ENCODE measurements at regions not wholly inside any gene's neighbourhood (a gene's known extent, or its start where the extent isn't known, plus 50 kb on each side); places are given as distances from the start of the nearest gene placed in this dataset.

DNA sequence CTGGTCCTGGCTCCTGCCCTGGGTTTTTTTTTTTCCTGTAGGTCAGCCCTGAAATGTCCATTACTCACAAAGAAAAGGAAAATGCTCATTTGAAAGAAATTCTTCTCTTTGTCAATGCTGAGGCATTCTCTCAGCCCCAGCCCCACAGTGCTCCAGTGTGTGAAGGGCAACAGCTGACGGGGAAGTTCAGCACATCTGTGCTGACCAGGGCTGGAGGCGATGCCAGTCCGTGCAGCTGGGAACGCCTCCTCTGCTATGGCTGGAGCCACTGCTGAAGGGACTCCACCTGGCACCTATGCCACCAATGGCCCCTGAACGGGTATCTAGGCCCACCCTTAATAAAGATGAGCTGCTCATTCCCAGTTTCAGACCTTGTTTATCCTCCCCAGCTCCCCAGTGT, 71.9 kb upstream of the SLCO4A1 start:
- Histone ChIP-seq H3K36me3 (no peaks in the 10 kb centered on the region), H3K9me3 (peaks cover 0 to 7% (median 0%) of the 10 kb centered on the region in 8 donors), H3K27me3 (replicated peaks in 1 of 7) (peaks cover 0 to 78% (median 12%) of the 10 kb centered on the region in 7 donors), H3K4me1 (no peaks in the 10 kb centered on the region), H3K4me3 (no peak overlapping the region), H3K27ac (no peak overlapping the region)
- no peak for DNase-seq
- TF ChIP-seq POLR2AphosphoS5 (IDR thresholded peaks at IDR 0.05) (no peak), POLR2A (IDR thresholded peaks at IDR 0.05) (no peak)
- TF ChIP-seq, protein P1, sequence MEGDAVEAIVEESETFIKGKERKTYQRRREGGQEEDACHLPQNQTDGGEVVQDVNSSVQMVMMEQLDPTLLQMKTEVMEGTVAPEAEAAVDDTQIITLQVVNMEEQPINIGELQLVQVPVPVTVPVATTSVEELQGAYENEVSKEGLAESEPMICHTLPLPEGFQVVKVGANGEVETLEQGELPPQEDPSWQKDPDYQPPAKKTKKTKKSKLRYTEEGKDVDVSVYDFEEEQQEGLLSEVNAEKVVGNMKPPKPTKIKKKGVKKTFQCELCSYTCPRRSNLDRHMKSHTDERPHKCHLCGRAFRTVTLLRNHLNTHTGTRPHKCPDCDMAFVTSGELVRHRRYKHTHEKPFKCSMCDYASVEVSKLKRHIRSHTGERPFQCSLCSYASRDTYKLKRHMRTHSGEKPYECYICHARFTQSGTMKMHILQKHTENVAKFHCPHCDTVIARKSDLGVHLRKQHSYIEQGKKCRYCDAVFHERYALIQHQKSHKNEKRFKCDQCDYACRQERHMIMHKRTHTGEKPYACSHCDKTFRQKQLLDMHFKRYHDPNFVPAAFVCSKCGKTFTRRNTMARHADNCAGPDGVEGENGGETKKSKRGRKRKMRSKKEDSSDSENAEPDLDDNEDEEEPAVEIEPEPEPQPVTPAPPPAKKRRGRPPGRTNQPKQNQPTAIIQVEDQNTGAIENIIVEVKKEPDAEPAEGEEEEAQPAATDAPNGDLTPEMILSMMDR (IDR thresholded peaks at IDR 0.05 in 8 of 11, conservative IDR thresholded peaks at IDR 0.05 in 3 of 11) = no peak
- 39 to 77% (median 58%) methylated on average over 4 to 5 of the region's 5 CpGs for WGBS, 5 donors
- intact Hi-C loops (cut with DNase I; ENCODE audit: low total_unique reads) = no loop called here

DNA sequence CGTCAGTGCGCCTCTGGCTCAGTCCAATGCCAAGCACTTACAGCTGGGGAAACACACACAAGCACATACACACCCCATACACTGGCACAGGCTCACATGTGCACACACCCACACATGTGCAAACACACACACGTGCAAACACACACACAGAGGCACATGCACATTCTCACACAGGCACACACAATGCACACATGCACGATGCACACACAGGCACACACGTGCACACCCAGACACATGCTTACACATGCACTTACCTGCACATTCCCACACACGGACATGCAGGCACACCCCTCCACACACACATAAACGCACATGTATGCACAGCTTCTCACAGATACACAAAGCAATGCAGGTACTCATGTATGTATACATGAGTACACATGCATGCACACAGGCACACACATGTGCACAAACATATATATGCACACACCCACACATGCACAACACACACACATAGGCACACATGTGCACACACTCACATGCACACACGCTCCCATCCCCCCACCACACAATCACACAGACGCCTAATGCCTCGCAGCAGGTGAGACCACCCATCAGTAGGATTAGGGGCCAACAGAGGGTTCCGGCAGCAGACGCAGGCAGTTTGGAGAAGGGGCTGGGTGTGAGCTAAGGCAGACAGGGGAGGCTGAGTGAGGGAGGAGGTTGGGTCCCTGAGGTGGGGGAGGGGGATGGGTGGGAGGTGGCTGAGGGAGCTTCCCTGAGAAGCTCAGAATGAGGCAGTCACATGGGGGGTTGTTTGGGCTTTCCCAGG, 71.2 kb upstream of the SLCO4A1 start:
- 80 to 89% (median 86%) methylated on average over 12 of the region's 12 CpGs for WGBS, 5 donors

DNA sequence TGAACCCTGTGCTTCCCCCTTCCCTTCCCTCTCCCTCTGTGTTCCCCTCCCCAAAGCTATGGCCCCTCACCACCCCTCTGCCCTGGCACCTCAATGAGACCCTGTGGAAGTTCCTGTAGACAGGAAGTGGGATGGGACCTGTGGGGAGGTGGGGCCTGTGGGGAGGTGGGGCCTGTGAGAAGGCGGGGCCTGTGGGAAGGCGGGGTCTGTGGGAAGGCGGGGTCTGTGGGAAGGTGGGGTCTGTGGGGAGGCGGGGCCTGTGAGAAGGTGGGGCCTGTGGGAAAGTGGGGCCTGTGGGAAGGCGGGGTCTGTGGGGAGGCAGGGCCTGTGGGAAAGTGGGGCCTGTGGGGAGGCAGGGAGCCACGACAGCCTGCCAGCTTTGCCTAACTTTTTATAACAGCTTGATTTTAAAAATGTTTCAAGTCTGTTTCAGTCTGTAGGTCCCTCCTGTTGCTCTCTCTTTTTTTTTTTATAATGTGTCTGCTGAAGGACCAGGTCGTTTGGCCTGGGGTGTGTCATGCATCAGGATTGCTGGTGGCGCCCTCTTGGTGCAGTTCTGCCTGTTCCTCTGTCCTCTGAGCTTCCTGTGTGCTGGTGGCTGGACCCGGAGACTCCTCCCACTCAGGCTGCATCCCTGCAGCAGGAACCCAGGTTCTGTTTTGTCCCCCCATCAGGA, 70.5 kb upstream of the SLCO4A1 start:
- WGBS, 5 donors = 70 to 82% (median 73%) methylated on average over 9 of the region's 9 CpGs
- peaks cover 0 to 7% (median 0%) of the 10 kb centered on the region in 8 donors for H3K9me3 ChIP-seq
- peaks cover 0 to 78% (median 25%) of the 10 kb centered on the region in 7 donors for H3K27me3 ChIP-seq (replicated peaks in 1 of 7)

More for the DNA sequence above, 71.2 kb upstream of the SLCO4A1 start:
- Histone ChIP-seq H3K27me3 (replicated peaks in 1 of 7) (peaks cover 0 to 78% (median 19%) of the 10 kb centered on the region in 7 donors), H3K27ac (no peak overlapping the region), H3K4me1 (no peaks in the 10 kb centered on the region), H3K9me3 (peaks cover 0 to 7% (median 0%) of the 10 kb centered on the region in 8 donors), H3K4me3 (no peak overlapping the region), H3K36me3 (no peaks in the 10 kb centered on the region)
- TF ChIP-seq POLR2AphosphoS5 (IDR thresholded peaks at IDR 0.05) (no peak), POLR2A (IDR thresholded peaks at IDR 0.05) (no peak)
- TF ChIP-seq, protein P1 (IDR thresholded peaks at IDR 0.05 in 8 of 11, conservative IDR thresholded peaks at IDR 0.05 in 3 of 11) = no peak
- no peak for DNase-seq
- intact Hi-C loops (cut with DNase I; ENCODE audit: low total_unique reads) = no loop called here

More for the DNA sequence above, 70.5 kb upstream of the SLCO4A1 start:
- Histone ChIP-seq H3K4me3 (no peak overlapping the region), H3K27ac (no peak overlapping the region), H3K4me1 (no peaks in the 10 kb centered on the region), H3K36me3 (no peaks in the 10 kb centered on the region)
- intact Hi-C loops (cut with DNase I; ENCODE audit: low total_unique reads) = no loop called here
- TF ChIP-seq POLR2AphosphoS5 (IDR thresholded peaks at IDR 0.05) (no peak), POLR2A (IDR thresholded peaks at IDR 0.05) (no peak)
- TF ChIP-seq, protein P1 (IDR thresholded peaks at IDR 0.05 in 8 of 11, conservative IDR thresholded peaks at IDR 0.05 in 3 of 11) = no peak
- no peak for DNase-seq

All from spleen (tissue), 11 donors.